ENCODE measurements at regions not wholly inside any gene's neighbourhood (a gene's known extent, or its start where the extent isn't known, plus 50 kb on each side); places are given as distances from the start of the nearest gene placed in this dataset.

GRCh38 chr5:57988813-57989212, 471.1 kb downstream of the PLK2 start:
- TF ChIP-seq CTCF (conservative IDR thresholded peaks at IDR 0.05; ENCODE audit: low read depth, low read length) (no peak), EZH2 (IDR thresholded peaks at IDR 0.05; ENCODE audit: low read length, unreplicated experiment) (no peak)

Data from PC-3 (cell line).